ENCODE measurements at regions not wholly inside any gene's neighbourhood (a gene's known extent, or its start where the extent isn't known, plus 50 kb on each side); places are given as distances from the start of the nearest gene placed in this dataset.

- no peak for DNase-seq
- Mint-ChIP-seq H3K27ac (no peak overlapping the region), H3K9me3 (no peaks in the 10 kb centered on the region), H3K4me1 (no peaks in the 10 kb centered on the region), H3K4me3 (no peak overlapping the region), H3K27me3 (no peaks in the 10 kb centered on the region), H3K36me3 (ENCODE audit: low read depth) (no peaks in the 10 kb centered on the region)
- intact Hi-C loops (cut with micrococcal nuclease) = no loop called here
Observed at GRCh38 chr17:70017941-70018340, 57.1 kb upstream of the KCNJ16 start.

- Mint-ChIP-seq H3K4me1 (no peaks in the 10 kb centered on the region), H3K4me3 (no peak overlapping the region), H3K36me3 (ENCODE audit: low read depth) (no peaks in the 10 kb centered on the region), H3K27ac (no peak overlapping the region), H3K9me3 (no peaks in the 10 kb centered on the region), H3K27me3 (no peaks in the 10 kb centered on the region)
- intact Hi-C loops (cut with micrococcal nuclease) = no loop called here
- no peak for DNase-seq
Observed at GRCh38 chr17:70021726-70022125, 53.3 kb upstream of the KCNJ16 start.

- H3K27ac Mint-ChIP-seq = no peak overlapping the region
- intact Hi-C loops (cut with micrococcal nuclease) = no loop called here
- no peaks in the 10 kb centered on the region for H3K36me3 Mint-ChIP-seq (ENCODE audit: low read depth)
- H3K4me1 Mint-ChIP-seq = no peaks in the 10 kb centered on the region
- no peak overlapping the region for H3K4me3 Mint-ChIP-seq
- H3K27me3 Mint-ChIP-seq = no peaks in the 10 kb centered on the region
- H3K9me3 Mint-ChIP-seq = no peaks in the 10 kb centered on the region
- DNase-seq = no peak
Observed at GRCh38 chr17:70022175-70022574, 52.9 kb upstream of the KCNJ16 start.

GRCh38 chr17:70024253-70024652 is 50.8 kb upstream of the KCNJ16 start:
- H3K4me3 Mint-ChIP-seq = no peak overlapping the region
- no peaks in the 10 kb centered on the region for H3K9me3 Mint-ChIP-seq
- H3K27me3 Mint-ChIP-seq = no peaks in the 10 kb centered on the region
- intact Hi-C loops (cut with micrococcal nuclease) = no loop called here
- no peak for DNase-seq
- no peak overlapping the region for H3K27ac Mint-ChIP-seq
- H3K36me3 Mint-ChIP-seq (ENCODE audit: low read depth) = no peaks in the 10 kb centered on the region
- H3K4me1 Mint-ChIP-seq = no peaks in the 10 kb centered on the region
